RWPE2 (cell line): ENCODE measurements at regions not wholly inside any gene's neighbourhood (a gene's known extent, or its start where the extent isn't known, plus 50 kb on each side); places are given as distances from the start of the nearest gene placed in this dataset.
"Not testable (repeated sequence)": the region's sequence is repeated elsewhere in the genome, so short reads cannot be mapped to it uniquely, and the experiment has no call there.

Experiments used
- ATAC-seq: fragments of 200-7000 bp; cut with Tn5 transposase; 3 replicates; pipeline ENCODE4 v1.9.1; 2021; ENCODE audit warnings: low read depth
- DNase-seq: peaks from one replicate; pipeline ENCODE4 v3.0.0-alpha.2; 2020; ENCODE audit warnings: low spot score
- H3K27ac ChIP-seq: fragments of 450-650 bp; 2 replicates; pipeline ENCODE4 v1.5.1; 2017; ENCODE audit warnings: mild to moderate bottlenecking; ENCODE audit not compliant: poor library complexity, severe bottlenecking
- H3K27me3 ChIP-seq: fragments of 250-450 bp; sonication (Bioruptor Pico); 2 replicates; pipeline ENCODE4 v1.5.1; 2021; ENCODE audit warnings: mild to moderate bottlenecking, moderate library complexity; ENCODE audit not compliant: insufficient read depth, poor library complexity, severe bottlenecking
- H3K36me3 ChIP-seq: fragments of 250-450 bp; sonication (Bioruptor Pico); 2 replicates; pipeline ENCODE4 v1.5.1; 2020; ENCODE audit warnings: low read depth, mild to moderate bottlenecking, moderate library complexity
- H3K4me1 ChIP-seq: fragments of 250-450 bp; sonication (Bioruptor Pico); 2 replicates; pipeline ENCODE4 v1.5.1; 2021; ENCODE audit warnings: mild to moderate bottlenecking, moderate library complexity; ENCODE audit not compliant: insufficient read depth, poor library complexity, severe bottlenecking
- H3K4me3 ChIP-seq: fragments of 250-450 bp; sonication (Bioruptor Pico); 2 replicates; pipeline ENCODE4 v1.5.1; 2021; ENCODE audit warnings: mild to moderate bottlenecking, moderate library complexity; ENCODE audit not compliant: severe bottlenecking
- H3K9me3 ChIP-seq: fragments of 250-450 bp; sonication (Bioruptor Pico); 2 replicates; pipeline ENCODE4 v1.5.1; 2021; ENCODE audit warnings: mild to moderate bottlenecking, moderate library complexity; ENCODE audit not compliant: severe bottlenecking
- CTCF ChIP-seq: fragments of 450-650 bp; IDR thresholded peaks from one replicate; pipeline ENCODE4 v1.5.1; 2017; ENCODE audit warnings: mild to moderate bottlenecking, moderate library complexity; ENCODE audit not compliant: poor library complexity, severe bottlenecking

- Histone ChIP-seq H3K27ac (no peak overlapping the region), H3K9me3 (no peaks in the 10 kb centered on the region), H3K36me3 (no peaks in the 10 kb centered on the region), H3K27me3 (no peaks in the 10 kb centered on the region), H3K4me1 (peaks cover 20% of the 10 kb centered on the region), H3K4me3 (no peak overlapping the region)
- ATAC-seq: no peak
- no peak for TF ChIP-seq CTCF
- DNase-seq: no peak
Observed at GRCh38 chr2:38142627-38143026, 66.7 kb upstream of the CYP1B1 start.

GRCh38 chr2:38141501-38141900, 65.5 kb upstream of the CYP1B1 start:
- peaks cover 11% of the 10 kb centered on the region for H3K4me1 ChIP-seq
- no peaks in the 10 kb centered on the region for H3K9me3 ChIP-seq
- DNase-seq (no peak), ATAC-seq (no peak)
- no peak for TF ChIP-seq CTCF
- no peak overlapping the region for H3K4me3 ChIP-seq
- no peaks in the 10 kb centered on the region for H3K36me3 ChIP-seq
- H3K27me3 ChIP-seq: no peaks in the 10 kb centered on the region
- H3K27ac ChIP-seq: no peak overlapping the region

GRCh38 chr2:38138996-38139395, 63.0 kb upstream of the CYP1B1 start:
- Histone ChIP-seq H3K4me3 (no peak overlapping the region), H3K9me3 (no peaks in the 10 kb centered on the region)

GRCh38 chr2:38138419-38138818, 62.5 kb upstream of the CYP1B1 start:
- H3K27ac ChIP-seq: no peak overlapping the region
- no peaks in the 10 kb centered on the region for H3K36me3 ChIP-seq
- DNase-seq (no peak), ATAC-seq (no peak)
- TF ChIP-seq CTCF: no peak
- no peaks in the 10 kb centered on the region for H3K9me3 ChIP-seq
- H3K27me3 ChIP-seq: no peaks in the 10 kb centered on the region
- H3K4me1 ChIP-seq: no peaks in the 10 kb centered on the region
- no peak overlapping the region for H3K4me3 ChIP-seq

More at GRCh38 chr2:38138996-38139395, 63.0 kb upstream of the CYP1B1 start:
- no peak for TF ChIP-seq CTCF
- H3K4me1 ChIP-seq: no peaks in the 10 kb centered on the region
- no peaks in the 10 kb centered on the region for H3K27me3 ChIP-seq
- no peak for ATAC-seq
- no peaks in the 10 kb centered on the region for H3K36me3 ChIP-seq
- DNase-seq: no peak
- no peak overlapping the region for H3K27ac ChIP-seq

- not testable (repeated sequence) for H3K27ac ChIP-seq, H3K4me1 ChIP-seq, H3K27me3 ChIP-seq, H3K9me3 ChIP-seq, H3K4me3 ChIP-seq, ATAC-seq, DNase-seq, H3K36me3 ChIP-seq
Observed at GRCh38 chr2:38137958-38138357, 62.0 kb upstream of the CYP1B1 start.
